T-helper 2 cell (primary cell): ENCODE measurements at regions not wholly inside any gene's neighbourhood (a gene's known extent, or its start where the extent isn't known, plus 50 kb on each side); places are given as distances from the start of the nearest gene placed in this dataset.

Source experiments
- DNase-seq, 5 experiments: peaks; one replicate each; pipeline versions ENCODE4 v3.0.0 to v3.0.0-alpha.2; 2012 to 2022

- no peak for DNase-seq
These were observed 127.5 kb upstream of the CTAGE1 start for GRCh38 chr18:22545066-22545760.

- no peak for DNase-seq
These were observed 129.3 kb upstream of the CTAGE1 start for GRCh38 chr18:22546905-22547570.

GRCh38 chr18:22547807-22548561 lies 130.3 kb upstream of the CTAGE1 start:
- no peak for DNase-seq

GRCh38 chr18:22549260-22549937 lies 131.7 kb upstream of the CTAGE1 start:
- DNase-seq = no peak

GRCh38 chr18:22550366-22550765 lies 132.7 kb upstream of the CTAGE1 start:
- DNase-seq = no peak

GRCh38 chr18:22550861-22551260 lies 133.1 kb upstream of the CTAGE1 start:
- no peak for DNase-seq

GRCh38 chr18:22551536-22552151 lies 133.9 kb upstream of the CTAGE1 start:
- no peak for DNase-seq

- no peak for DNase-seq
These were observed 134.5 kb upstream of the CTAGE1 start for GRCh38 chr18:22552254-22552653.

GRCh38 chr18:22552899-22553460 lies 135.3 kb upstream of the CTAGE1 start:
- DNase-seq = no peak

- DNase-seq = peak in 1 of 5 experiments; percentile 10
These were observed 138.8 kb upstream of the CTAGE1 start for GRCh38 chr18:22556222-22557167.

- no peak for DNase-seq
These were observed 139.6 kb upstream of the CTAGE1 start for GRCh38 chr18:22557168-22557941.

- DNase-seq = no peak
These were observed 141.2 kb upstream of the CTAGE1 start for GRCh38 chr18:22558945-22559385.

- DNase-seq = peak in 1 of 5 experiments; percentile 13
These were observed 141.9 kb upstream of the CTAGE1 start for GRCh38 chr18:22559414-22560274.

GRCh38 chr18:22560275-22560610 lies 142.5 kb upstream of the CTAGE1 start:
- no peak for DNase-seq

- DNase-seq = no peak
These were observed 143.1 kb upstream of the CTAGE1 start for GRCh38 chr18:22560797-22561196.

- DNase-seq = peak in 2 of 5 experiments; percentile 31
These were observed 145.5 kb upstream of the CTAGE1 start for GRCh38 chr18:22563164-22563583.

- no peak for DNase-seq
These were observed 146.3 kb upstream of the CTAGE1 start for GRCh38 chr18:22564036-22564435.

GRCh38 chr18:22566703-22567420 lies 149.1 kb upstream of the CTAGE1 start:
- DNase-seq = no peak

GRCh38 chr18:22567794-22568193 lies 150.1 kb upstream of the CTAGE1 start:
- no peak for DNase-seq
